Stimulated activated CD8-positive, alpha-beta memory T cell treated with anti-CD3 and anti-CD28 coated beads, Interleukin-4, amount 100 ng/mL, for 24 hours (primary cell): ENCODE measurements at regions not wholly inside any gene's neighbourhood (a gene's known extent, or its start where the extent isn't known, plus 50 kb on each side); places are given as distances from the start of the nearest gene placed in this dataset.

Experiments used
- DNase-seq: peaks from one replicate; pipeline ENCODE4 v3.0.0-alpha.2; 2020; ENCODE audit warnings: low read depth

GRCh38 chr11:76298255-76298654 is 82.7 kb downstream of the THAP12 start:
- no peak for DNase-seq

GRCh38 chr11:76296731-76297542 is 84.0 kb downstream of the THAP12 start:
- DNase-seq = no peak

DNA sequence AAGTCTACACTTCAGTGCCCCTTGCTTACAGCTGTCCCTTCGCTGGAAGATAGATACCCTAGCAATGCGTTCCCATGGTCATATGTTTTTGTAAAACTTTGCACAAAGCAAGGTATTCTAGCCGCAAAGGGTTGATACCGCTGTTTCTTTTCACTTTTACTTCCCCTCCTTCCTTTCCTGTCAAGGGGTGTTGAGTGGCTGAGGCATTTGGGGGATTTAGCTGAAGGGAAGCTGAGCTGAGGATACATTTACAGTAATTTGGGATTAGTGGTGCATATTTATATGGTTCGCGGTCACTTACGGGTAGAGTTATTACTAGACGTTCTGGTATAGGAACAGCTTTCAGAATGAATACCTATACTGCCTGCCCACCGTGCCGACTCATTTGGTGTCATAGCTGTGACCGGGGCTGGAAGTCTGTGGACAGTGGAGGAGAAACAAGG is 86.9 kb upstream of the WNT11 start:
- DNase-seq = peak; percentile 10

DNA sequence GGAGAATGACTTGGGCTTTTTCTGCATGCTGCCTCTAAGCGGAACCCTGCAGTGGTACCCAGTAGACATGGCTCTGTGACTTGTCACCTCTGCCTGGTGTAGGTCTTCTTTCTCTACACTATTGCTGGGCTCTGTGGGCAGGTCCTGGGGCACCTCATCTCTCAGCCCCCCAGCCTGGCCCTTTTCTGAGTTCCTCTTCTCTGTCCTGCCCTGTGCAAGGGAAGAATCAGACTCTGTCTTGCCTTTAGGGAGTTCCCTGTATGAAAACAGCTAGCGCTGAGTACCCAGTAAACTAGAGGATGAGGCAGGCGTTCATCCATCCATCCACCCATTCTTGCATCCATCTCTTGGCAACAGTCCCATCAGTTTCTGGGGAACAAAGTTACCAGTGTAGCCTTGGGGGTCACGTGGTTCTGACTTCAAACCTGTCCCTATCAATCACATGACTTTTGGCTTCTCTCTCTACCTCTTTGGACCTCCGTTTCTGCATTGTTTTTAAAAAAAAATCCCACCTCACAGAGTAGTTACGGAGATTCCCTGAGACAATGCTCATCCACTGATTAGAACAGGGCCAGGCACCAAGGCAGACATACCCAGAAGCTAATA is 86.4 kb upstream of the WNT11 start:
- DNase-seq = no peak

DNA sequence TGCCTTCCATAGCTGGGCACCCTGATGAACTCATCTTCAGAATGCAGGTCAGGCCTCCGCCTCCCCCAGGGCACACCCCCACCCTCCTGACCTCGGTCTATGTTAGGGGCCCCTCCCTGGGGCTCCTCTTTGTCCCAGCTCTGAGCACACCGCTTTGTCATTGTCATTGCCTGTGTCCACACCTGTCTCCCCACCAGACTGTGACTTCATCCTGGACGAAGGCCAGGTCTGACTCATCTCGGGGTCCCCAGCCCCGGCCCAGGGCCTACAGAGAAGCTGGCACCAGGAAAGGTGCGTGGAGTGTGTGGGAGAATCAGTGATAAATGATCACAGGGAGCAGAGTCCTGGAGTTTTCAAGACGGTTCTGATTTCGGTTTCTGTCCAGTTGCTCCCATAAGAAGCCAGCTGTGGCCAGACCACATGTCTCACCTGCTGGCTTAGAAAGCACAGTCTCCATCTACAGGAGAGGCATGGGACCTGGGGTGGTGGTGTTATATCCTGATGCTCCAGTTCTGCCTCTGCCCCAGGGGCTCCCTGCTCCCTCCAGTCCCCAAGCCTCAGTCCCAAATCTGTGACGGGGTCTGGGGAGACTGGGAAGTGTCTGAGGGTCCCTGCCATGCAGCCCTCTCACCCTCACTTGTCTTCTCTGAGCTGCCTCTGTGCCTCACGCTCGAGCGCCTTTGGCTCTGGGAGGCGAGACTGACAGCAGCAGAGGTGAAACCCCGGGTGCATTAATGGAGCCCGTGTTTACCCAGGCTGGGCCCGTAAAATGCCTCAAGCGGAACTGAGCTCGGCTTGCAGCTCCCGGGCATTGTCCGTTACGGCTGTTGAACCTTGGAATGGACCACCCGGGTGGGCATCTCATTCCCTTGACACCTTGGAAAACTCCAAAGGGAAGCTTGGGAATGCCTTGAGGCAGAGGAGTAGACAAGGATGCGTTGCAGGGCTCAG is 85.5 kb upstream of the WNT11 start:
- no peak for DNase-seq

DNA sequence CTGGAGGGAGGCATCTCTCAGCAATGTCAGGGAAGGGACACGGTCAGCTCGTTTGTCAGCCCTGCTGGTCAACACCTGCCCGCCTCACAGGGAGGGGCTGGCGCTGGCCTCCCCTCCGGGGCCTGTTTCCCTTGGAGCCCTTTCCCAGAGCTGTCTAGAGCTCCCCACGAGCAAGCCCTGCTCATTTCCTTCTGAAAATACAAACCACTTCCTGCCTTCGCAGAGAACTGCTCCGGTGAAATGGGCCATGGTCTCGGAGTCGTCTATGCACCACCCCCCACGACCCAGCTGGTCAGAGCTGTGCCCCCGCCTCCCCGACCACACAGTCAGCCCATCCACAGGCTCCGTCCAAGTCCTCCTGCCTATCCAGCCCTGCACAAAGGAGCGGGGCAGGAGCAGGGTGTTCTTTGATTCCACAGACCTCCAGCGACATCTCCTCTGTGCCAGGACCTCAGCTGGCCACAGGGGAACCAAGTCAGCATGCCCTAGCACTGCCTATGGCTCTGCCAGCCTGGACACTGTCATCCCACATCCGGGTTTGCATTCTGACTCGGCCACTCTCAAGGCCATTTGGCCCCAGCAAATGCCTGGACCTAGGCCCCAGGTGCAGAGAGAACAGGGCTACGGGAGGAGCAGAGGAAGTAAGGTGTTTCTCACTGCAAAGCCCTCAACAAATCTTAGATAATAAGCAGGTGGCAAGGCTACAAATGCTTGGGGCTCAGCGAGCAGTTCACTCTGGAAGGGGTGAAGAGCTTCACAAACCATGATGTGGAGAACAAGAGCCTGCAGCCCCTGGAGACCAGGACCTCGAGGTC is 82.1 kb upstream of the WNT11 start:
- no peak for DNase-seq

DNA sequence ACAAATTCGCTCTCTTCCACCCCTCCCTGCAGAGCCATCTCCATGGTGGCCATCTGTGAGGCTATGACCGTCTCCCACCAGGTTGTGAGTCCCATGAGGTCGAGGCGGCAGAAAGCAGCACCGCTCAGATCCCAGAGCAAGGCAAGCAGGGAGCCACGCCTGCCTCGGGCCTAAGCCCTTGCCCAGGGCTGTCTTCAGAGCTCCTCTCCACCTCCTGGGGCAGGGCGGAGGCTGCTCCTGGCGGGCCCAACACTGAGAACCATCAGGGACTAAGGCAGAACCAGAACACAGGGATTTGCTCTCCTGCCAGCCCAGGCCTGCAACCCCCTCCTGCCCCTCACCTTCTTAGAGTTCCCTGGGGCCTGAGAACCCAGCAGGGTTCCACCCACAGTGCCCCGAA is 80.9 kb upstream of the WNT11 start:
- no peak for DNase-seq

GRCh38 chr11:76285397-76286104 is 79.2 kb upstream of the WNT11 start:
- no peak for DNase-seq

DNA sequence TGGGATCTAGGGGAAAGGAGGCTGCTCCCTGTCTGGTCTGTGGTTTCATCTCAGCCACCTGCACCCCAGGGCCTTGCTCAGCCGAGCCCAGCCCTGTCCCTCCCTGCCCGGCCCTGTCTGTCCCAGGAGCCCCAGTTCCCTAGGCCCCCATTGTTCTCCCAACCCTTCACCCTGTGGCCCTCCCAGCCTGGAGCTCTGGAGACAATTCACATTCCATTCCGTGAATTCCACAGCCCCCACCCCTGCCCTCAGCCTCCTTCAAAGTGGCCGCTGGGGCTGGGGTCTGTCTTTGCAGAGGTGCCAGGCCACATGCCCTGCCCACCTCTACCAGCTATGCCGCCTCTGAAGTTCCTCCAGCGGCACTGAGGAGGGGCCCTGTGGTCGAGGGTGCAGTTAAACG is 77.9 kb upstream of the WNT11 start:
- no peak for DNase-seq

GRCh38 chr11:76282811-76283595 is 76.7 kb upstream of the WNT11 start:
- DNase-seq = no peak

DNA sequence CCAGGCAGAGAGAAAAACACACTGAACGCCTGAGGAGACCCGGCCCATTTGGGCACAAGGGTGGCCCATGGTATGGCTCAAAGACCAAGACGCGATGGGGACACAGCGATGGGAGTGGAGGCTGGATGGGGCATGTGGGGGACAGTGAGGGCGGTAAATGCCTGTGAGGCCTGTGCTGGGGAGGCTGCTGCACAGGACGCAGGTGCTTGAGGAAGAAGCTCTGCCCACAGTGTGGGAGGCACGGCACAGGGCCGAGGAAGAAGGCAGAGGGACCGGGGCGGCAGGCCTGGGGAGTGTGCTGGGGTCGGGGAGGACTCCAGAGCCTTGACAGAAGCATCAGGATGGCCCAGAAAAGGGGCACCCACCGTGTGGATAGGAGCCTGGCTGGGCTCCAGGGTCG is 75.9 kb upstream of the WNT11 start:
- no peak for DNase-seq

- DNase-seq = no peak
These were observed 75.2 kb upstream of the WNT11 start for GRCh38 chr11:76281558-76281906.

GRCh38 chr11:76280882-76281557 is 74.7 kb upstream of the WNT11 start:
- no peak for DNase-seq

- DNase-seq = no peak
These were observed 74.0 kb upstream of the WNT11 start for GRCh38 chr11:76280151-76280881.

GRCh38 chr11:76279646-76280045 is 73.3 kb upstream of the WNT11 start:
- no peak for DNase-seq

- no peak for DNase-seq
These were observed 72.7 kb upstream of the WNT11 start for GRCh38 chr11:76279038-76279437.

GRCh38 chr11:76278526-76278925 is 72.2 kb upstream of the WNT11 start:
- DNase-seq = no peak

DNA sequence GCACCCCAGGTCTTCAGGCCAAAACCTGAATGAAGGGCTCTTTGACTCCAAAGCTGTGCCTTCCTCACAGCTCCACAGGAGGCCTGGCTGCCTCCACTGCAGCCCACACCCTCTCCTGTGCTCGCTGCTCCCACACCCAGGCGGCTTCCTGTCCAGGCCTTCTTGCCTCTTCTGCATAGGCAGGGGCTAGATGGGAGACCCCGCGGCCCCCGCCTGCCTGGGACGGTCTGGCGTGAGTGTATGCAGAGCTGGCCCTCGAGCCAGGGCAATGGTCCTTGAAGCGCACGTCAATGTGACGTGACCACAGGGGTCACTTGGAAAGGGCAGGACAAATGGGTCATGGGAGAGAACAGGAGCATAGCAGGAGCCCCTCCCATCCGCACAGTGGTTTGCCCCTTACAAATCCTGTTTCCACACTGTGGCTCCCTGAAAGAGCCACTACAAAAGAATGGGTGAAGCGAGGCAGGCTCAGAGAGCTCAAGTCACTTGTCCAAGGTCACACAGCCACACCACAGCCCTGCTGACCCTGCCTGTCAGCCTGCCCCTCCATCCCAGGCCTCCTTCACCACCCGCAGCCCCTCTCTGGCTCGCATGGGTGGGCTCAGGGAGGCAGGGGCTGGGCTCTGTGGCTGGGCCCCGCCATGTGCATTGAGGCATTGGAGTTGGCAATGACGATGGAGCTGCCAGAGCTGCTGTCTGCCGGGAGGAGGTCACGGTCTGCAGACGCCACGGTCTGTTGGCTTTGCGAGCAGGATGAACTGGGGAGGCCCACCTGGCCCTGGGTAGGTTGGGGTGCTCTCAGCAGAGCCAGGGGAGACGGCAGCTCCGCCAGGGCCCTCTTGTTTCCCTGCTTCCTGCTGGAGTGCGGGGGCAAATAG is 71.2 kb upstream of the WNT11 start:
- DNase-seq = no peak
